HepG2 (cell line): ENCODE measurements at regions not wholly inside any gene's neighbourhood (a gene's known extent, or its start where the extent isn't known, plus 50 kb on each side); places are given as distances from the start of the nearest gene placed in this dataset.

Source experiments
- ATAC-seq: fragments of 200-7000 bp; cut with Tn5 transposase; 3 replicates; pipeline ENCODE4 v1.9.1; 2020; ENCODE audit warnings: mild to moderate bottlenecking, moderate library complexity
- BruUV-seq: library from RNA; stranded (reverse); fragments of 400-500 nt; replicated peaks from 2 replicates; lab custom pipeline; 2021; lab: Mats Ljungman, UMichigan
- CTCF ChIA-PET: fragments of 300-600 bp; formaldehyde crosslinking; extraction: SDS; loops from one replicate; lab custom pipeline; 2021; ENCODE audit warnings: low total read pairs, inconsistent platforms, low intra/inter-chr PET ratio; lab: Yijun Ruan, JAX
- POLR2A ChIA-PET: fragments of 350-600 bp; sonication (Branson Sonifier 250); formaldehyde crosslinking; loops from one replicate; lab custom pipeline; 2020; ENCODE audit warnings: antibody characterized with exemption, inconsistent platforms; lab: Yijun Ruan, JAX
- DNase-seq: peaks from one replicate; pipeline ENCODE4 v3.0.0-alpha.2; 2015; ENCODE audit warnings: low spot score
- FAIRE-seq: peaks from 3 replicates; lab custom pipeline; 2011; peaks lifted over from hg19 to GRCh38; lab: Jason Lieb, UNC
- H2AFZ ChIP-seq: one replicate; pipeline ENCODE4 v1.6.1; 2011; ENCODE audit warnings: low read length, inconsistent platforms
- H3K27ac ChIP-seq: fragments of 300-600 bp; 3 replicates; pipeline ENCODE4 v1.8.0; 2011; ENCODE audit warnings: mixed run types, mild to moderate bottlenecking, mixed read lengths, low read length, inconsistent platforms; ENCODE audit not compliant: insufficient read depth; ENCODE audit errors: extremely low read length
- H3K27me3 ChIP-seq, 2 experiments: fragments of 200-600 bp in 1 of 2; 2 replicates in 1 of 2; 3 replicates in 1 of 2; pipeline versions ENCODE4 v1.6.0 to v1.8.0; 2011; ENCODE audit warnings: low read length in 2 of 2, mild to moderate bottlenecking in 2 of 2, moderate library complexity in 2 of 2, inconsistent platforms in 1 of 2; ENCODE audit not compliant: insufficient read depth in 2 of 2, control insufficient read depth in 1 of 2
- H3K36me3 ChIP-seq, 2 experiments: fragments of 200-600 bp in 1 of 2; replicated peaks in 1 of 2; 2 replicates in 1 of 2; 3 replicates in 1 of 2; pipeline versions ENCODE4 v1.5.1 to v1.8.0; 2011; ENCODE audit warnings: low read length in 2 of 2, inconsistent platforms in 1 of 2; ENCODE audit not compliant: insufficient read depth in 2 of 2, control insufficient read depth in 1 of 2
- H3K4me1 ChIP-seq: 2 replicates; pipeline ENCODE4 v1.5.1; 2012; ENCODE audit warnings: low read length, inconsistent platforms; ENCODE audit not compliant: insufficient read depth
- H3K4me2 ChIP-seq: 2 replicates; pipeline ENCODE4 v1.6.0; 2011; ENCODE audit warnings: low read depth, low read length, inconsistent platforms
- H3K4me3 ChIP-seq, 3 experiments: fragments of 200-600 bp in 1 of 3; sonication (generic), shearing (Covaris generic) in 1 of 3; replicated peaks in 1 of 3; 2 replicates each; pipeline ENCODE4 v1.5.1; 2011 to 2016; ENCODE audit warnings: low read length in 3 of 3, inconsistent platforms in 2 of 3, low read depth in 2 of 3, mild to moderate bottlenecking in 2 of 3, control low read depth in 1 of 3, mixed read lengths in 1 of 3; ENCODE audit not compliant: insufficient read depth in 1 of 3
- H3K79me2 ChIP-seq: one replicate; pipeline ENCODE4 v1.6.1; 2011; ENCODE audit warnings: low read length, inconsistent platforms; ENCODE audit not compliant: insufficient read depth
- H3K9ac ChIP-seq: 2 replicates; pipeline ENCODE4 v1.6.0; 2011; ENCODE audit warnings: mild to moderate bottlenecking, low read depth, low read length, inconsistent platforms; ENCODE audit not compliant: insufficient read depth
- H3K9me3 ChIP-seq: 2 replicates; pipeline ENCODE4 v1.5.1; 2012; ENCODE audit warnings: mild to moderate bottlenecking, low read length
- H4K20me1 ChIP-seq: 2 replicates; pipeline ENCODE4 v1.6.0; 2011; ENCODE audit warnings: inconsistent platforms, mild to moderate bottlenecking, low read length, moderate library complexity; ENCODE audit not compliant: insufficient read depth
- FOXO1 ChIP-seq: sonication (generic); formaldehyde crosslinking; IDR thresholded peaks from 2 replicates; pipeline ENCODE4 v1.4.0; 2020; ENCODE audit warnings: missing genetic modification reagents
- NFKBIZ ChIP-seq: IDR thresholded peaks from 2 replicates; pipeline ENCODE4 v1.6.1; 2018; ENCODE audit warnings: missing genetic modification reagents, missing compliant biosample characterization
- NRL ChIP-seq: sonication (generic); formaldehyde crosslinking; IDR thresholded peaks from 2 replicates; pipeline ENCODE4 v1.5.0; 2020; ENCODE audit warnings: missing genetic modification reagents, mild to moderate bottlenecking, moderate library complexity, borderline replicate concordance
- PAF1 ChIP-seq: IDR thresholded peaks from 2 replicates; pipeline ENCODE4 v1.6.1; 2016; ENCODE audit warnings: missing genetic modification reagents, missing compliant biosample characterization
- SOX5 ChIP-seq: IDR thresholded peaks from 2 replicates; pipeline ENCODE4 v1.6.1; 2016; ENCODE audit warnings: borderline replicate concordance
- SRSF4 ChIP-seq: fragments of 200-400 bp; formaldehyde crosslinking; IDR thresholded peaks from one replicate; pipeline ENCODE4 v1.6.1; 2018; ENCODE audit warnings: mild to moderate bottlenecking, low read depth, low read length, moderate library complexity; ENCODE audit not compliant: poor library complexity, severe bottlenecking
- TIGD3 ChIP-seq: sonication (generic); formaldehyde crosslinking; IDR thresholded peaks from 2 replicates; pipeline ENCODE4 v1.5.1; 2020; ENCODE audit warnings: mild to moderate bottlenecking, missing genetic modification reagents, borderline replicate concordance
- ZBED4 ChIP-seq: sonication (generic); formaldehyde crosslinking; IDR thresholded peaks from 2 replicates; pipeline ENCODE4 v1.4.0; 2020; ENCODE audit warnings: missing genetic modification reagents, borderline replicate concordance
- ZNF30 ChIP-seq: sonication (generic); formaldehyde crosslinking; IDR thresholded peaks from 2 replicates; pipeline ENCODE4 v1.5.0; 2020; ENCODE audit warnings: mild to moderate bottlenecking, missing genetic modification reagents
- ZNF414 ChIP-seq: sonication (generic); formaldehyde crosslinking; IDR thresholded peaks from 2 replicates; pipeline ENCODE4 v1.5.0; 2020; ENCODE audit warnings: missing genetic modification reagents
- WGBS: methylation state at CpG from one replicate; pipeline ENCODE4 v1.1.6; 2017; ENCODE audit warnings: low lambda C conversion rate; 5-methylcytosine and 5-hydroxymethylcytosine counted together
- in situ Hi-C: cut with HindIII; loops from 2 replicates; pipeline ENCODE4 v1.10.0; 2017; ENCODE audit warnings: low pct_unique_long_range_greater_than_20kb; ENCODE audit not compliant: extremely low pct_ligation_motif_present
- intact Hi-C: fragments of 100-400 bp; cut with micrococcal nuclease; formaldehyde crosslinking; loops from one replicate; pipeline ENCODE4 v1.10.0; 2022; ENCODE audit not compliant: unreplicated experiment

GRCh38 chr4:140284456-140284855 is 89.0 kb upstream of the SCOC start (continued):
- TF ChIP-seq PAF1 (CRISPR knock-in tag): no peak
- no peak for TF ChIP-seq SOX5
- TF ChIP-seq ZNF414 (CRISPR knock-in tag): no peak
- no peak for TF ChIP-seq FOXO1 (CRISPR knock-in tag)

- Histone ChIP-seq H3K79me2 (no peaks in the 10 kb centered on the region), H2AFZ (no peak overlapping the region), H3K9me3 (peaks cover under 1% of the 10 kb centered on the region; the same call in 1 of the 2 replicates), H3K27me3 (no peaks in the 10 kb centered on the region; a peak in 1 of 5 replicates), H3K4me3 (no peak overlapping the region), H3K9ac (no peak overlapping the region), H4K20me1 (no peaks in the 10 kb centered on the region), H3K4me2 (no peak overlapping the region), H3K4me1 (no peaks in the 10 kb centered on the region), H3K27ac (no peak overlapping the region), H3K36me3 (no peaks in the 10 kb centered on the region)
- ATAC-seq (no peak), FAIRE-seq (no peak), DNase-seq (no peak)
- BruUV-seq: no TSS peak
- TF ChIP-seq ZBED4 (CRISPR knock-in tag) (no peak), SRSF4 (no peak), NFKBIZ (CRISPR knock-in tag) (no peak), TIGD3 (CRISPR knock-in tag) (no peak), ZNF30 (CRISPR knock-in tag) (no peak), NRL (CRISPR knock-in tag) (no peak)
- POLR2A ChIA-PET: no interaction called here
- 14% methylated on average over 5 of the region's 5 CpGs for WGBS
- CTCF ChIA-PET: no interaction called here
- in situ Hi-C loops (no loop called here), intact Hi-C loops (no loop called here)
Observed at GRCh38 chr4:140281828-140282552, 91.5 kb upstream of the SCOC start.
